ENCODE measurements at regions not wholly inside any gene's neighbourhood (a gene's known extent, or its start where the extent isn't known, plus 50 kb on each side); places are given as distances from the start of the nearest gene placed in this dataset.
A peak's percentile ranks its signal among the peaks of the same experiment; 100 is the strongest.

- Histone ChIP-seq H3K27me3 (replicated peaks; ENCODE audit: control insufficient read depth, insufficient read depth, low read length) (no peaks in the 10 kb centered on the region), H3K36me3 (ENCODE audit: control insufficient read depth, insufficient read depth, low read length) (no peaks in the 10 kb centered on the region), H3K4me3 (replicated peaks; ENCODE audit: low read depth, low read length) (no peak overlapping the region)
- DNase-seq (ENCODE audit: extremely low read depth, insufficient read length): peak; percentile 1
- no peak for TF ChIP-seq CTCF (IDR thresholded peaks at IDR 0.05; ENCODE audit: insufficient read depth, low read length, poor library complexity, severe bottlenecking)
Observed at GRCh38 chr6:81820980-81821379, 68.5 kb upstream of the TENT5A start.

GRCh38 chr6:81820422-81820821 is 67.9 kb upstream of the TENT5A start:
- no peaks in the 10 kb centered on the region for H3K36me3 ChIP-seq (ENCODE audit: control insufficient read depth, insufficient read depth, low read length)
- no peaks in the 10 kb centered on the region; the same call in 1 of the 2 replicates for H3K27me3 ChIP-seq (replicated peaks; ENCODE audit: control insufficient read depth, insufficient read depth, low read length)
- no peak overlapping the region for H3K4me3 ChIP-seq (replicated peaks; ENCODE audit: low read depth, low read length)
- no peak for TF ChIP-seq CTCF (IDR thresholded peaks at IDR 0.05; ENCODE audit: insufficient read depth, low read length, poor library complexity, severe bottlenecking)
- DNase-seq (ENCODE audit: extremely low read depth, insufficient read length): no peak

- DNase-seq (ENCODE audit: extremely low read depth, insufficient read length): no peak
- Histone ChIP-seq H3K27me3 (replicated peaks; ENCODE audit: control insufficient read depth, insufficient read depth, low read length) (no peaks in the 10 kb centered on the region; the same call in 1 of the 2 replicates), H3K4me3 (replicated peaks; ENCODE audit: low read depth, low read length) (no peak overlapping the region), H3K36me3 (ENCODE audit: control insufficient read depth, insufficient read depth, low read length) (no peaks in the 10 kb centered on the region)
- no peak for TF ChIP-seq CTCF (IDR thresholded peaks at IDR 0.05; ENCODE audit: insufficient read depth, low read length, poor library complexity, severe bottlenecking)
Observed at GRCh38 chr6:81819767-81820166, 67.3 kb upstream of the TENT5A start.

GRCh38 chr6:81818901-81819361 is 66.5 kb upstream of the TENT5A start:
- Histone ChIP-seq H3K4me3 (replicated peaks; ENCODE audit: low read depth, low read length) (no peak overlapping the region), H3K27me3 (replicated peaks; ENCODE audit: control insufficient read depth, insufficient read depth, low read length) (no peaks in the 10 kb centered on the region; the same call in 1 of the 2 replicates), H3K36me3 (ENCODE audit: control insufficient read depth, insufficient read depth, low read length) (no peaks in the 10 kb centered on the region)
- no peak for DNase-seq (ENCODE audit: extremely low read depth, insufficient read length)
- TF ChIP-seq CTCF (IDR thresholded peaks at IDR 0.05; ENCODE audit: insufficient read depth, low read length, poor library complexity, severe bottlenecking): no peak

GRCh38 chr6:81816380-81816779 is 63.9 kb upstream of the TENT5A start:
- Histone ChIP-seq H3K4me3 (replicated peaks; ENCODE audit: low read depth, low read length) (no peak overlapping the region), H3K27me3 (replicated peaks; ENCODE audit: control insufficient read depth, insufficient read depth, low read length) (no peaks in the 10 kb centered on the region; the same call in 1 of the 2 replicates), H3K36me3 (ENCODE audit: control insufficient read depth, insufficient read depth, low read length) (no peaks in the 10 kb centered on the region)
- no peak for DNase-seq (ENCODE audit: extremely low read depth, insufficient read length)
- TF ChIP-seq CTCF (IDR thresholded peaks at IDR 0.05; ENCODE audit: insufficient read depth, low read length, poor library complexity, severe bottlenecking): no peak

Measured in GM06990 (cell line).